Right lobe of liver (tissue), 6 donors: ENCODE measurements at regions not wholly inside any gene's neighbourhood (a gene's known extent, or its start where the extent isn't known, plus 50 kb on each side); places are given as distances from the start of the nearest gene placed in this dataset.

Experiments
- ATAC-seq, 4 donors: fragments of 200-7000 bp; cut with Tn5 transposase; one replicate each; pipeline ENCODE4 v1.9.1; 2020; ENCODE audit warnings: mild to moderate bottlenecking in 4 of 4, moderate library complexity in 4 of 4
- DNase-seq, 3 donors: peaks; one replicate each; pipeline ENCODE4 v3.0.0-alpha.2; 2020
- H3K27ac ChIP-seq, 3 donors: fragments of 200-600 bp; one replicate each; pipeline ENCODE4 v1.8.0; 2022
- H3K27me3 ChIP-seq, 2 donors: fragments of 200-600 bp; one replicate each; pipeline ENCODE4 v1.8.0; 2022
- H3K36me3 ChIP-seq, 4 donors: fragments of 200-600 bp; sonication (generic) in 1 of 4; one replicate each; pipeline versions ENCODE4 v1.5.1 to v1.8.0; 2017 to 2022; ENCODE audit warnings: control low read depth in 1 of 4
- H3K4me1 ChIP-seq, 4 donors: fragments of 200-600 bp; sonication (generic) in 1 of 4; one replicate each; pipeline versions ENCODE4 v1.5.1 to v1.8.0; 2017 to 2022; ENCODE audit warnings: control low read depth in 1 of 4
- H3K4me3 ChIP-seq, 3 donors: fragments of 200-600 bp; one replicate each; pipeline ENCODE4 v1.8.0; 2022
- H3K9me3 ChIP-seq, 4 donors: fragments of 200-600 bp; sonication (generic) in 1 of 4; one replicate each; pipeline versions ENCODE4 v1.5.1 to v1.8.0; 2017 to 2022; ENCODE audit warnings: control low read depth in 1 of 4
- CTCF ChIP-seq, 4 donors: fragments of 200-600 bp in 3 of 4; fragments of 450-650 bp in 1 of 4; IDR thresholded peaks; one replicate each; pipeline versions ENCODE4 v1.5.1 to v1.8.0; 2016 to 2022; ENCODE audit warnings: antibody characterized with exemption in 4 of 4, mild to moderate bottlenecking in 2 of 4
- POLR2A ChIP-seq: fragments of 450-650 bp; IDR thresholded peaks from one replicate; pipeline ENCODE4 v1.6.1; 2017; ENCODE audit warnings: antibody characterized with exemption, mild to moderate bottlenecking
- WGBS: methylation state at CpG from one replicate; pipeline ENCODE4 v1.1.6; 2018; ENCODE audit warnings: low coverage, low lambda C conversion rate; ENCODE audit not compliant: insufficient coverage; ENCODE audit errors: missing lambda C conversion rate; 5-methylcytosine and 5-hydroxymethylcytosine counted together
- intact Hi-C, 2 donors: fragments of 100-400 bp; cut with DNase I; formaldehyde crosslinking; loops; one replicate each; pipeline versions ENCODE4 v1.11.2 to v1.14.1; 2022
- donor health status: DM: no; HTN: yes; CAD: no.
- donor health status: DM: no; HTN: no; CAD: no.
- donor health status: DM: no; HTN: no; CAD: no.
- donor health status: DM: no; HTN: yes; CAD: no.
- donor health status: DM: no; HTN: yes; CAD: no.

GRCh38 chr14:43243168-43243567, 1263.9 kb downstream of the FSCB start:
- Histone ChIP-seq H3K27ac (no peak overlapping the region), H3K4me1 (no peaks in the 10 kb centered on the region), H3K27me3 (no peaks in the 10 kb centered on the region), H3K36me3 (no peaks in the 10 kb centered on the region), H3K9me3 (no peaks in the 10 kb centered on the region), H3K4me3 (no peak overlapping the region)
- TF ChIP-seq CTCF (IDR thresholded peaks at IDR 0.05) (no peak), POLR2A (no peak)
- DNase-seq, result no peak
- WGBS, result 42% methylated on average over 1 of the region's 1 CpG
- intact Hi-C loops, result no loop called here
- no peak for ATAC-seq

- Histone ChIP-seq H3K9me3 (no peaks in the 10 kb centered on the region), H3K4me3 (no peak overlapping the region), H3K27ac (no peak overlapping the region), H3K4me1 (no peaks in the 10 kb centered on the region), H3K27me3 (no peaks in the 10 kb centered on the region), H3K36me3 (no peaks in the 10 kb centered on the region)
- no peak for TF ChIP-seq CTCF (IDR thresholded peaks at IDR 0.05)
- no peak for TF ChIP-seq POLR2A
- no peak for DNase-seq
- intact Hi-C loops, result no loop called here
- no peak for ATAC-seq
- 51% methylated on average over 2 of the region's 2 CpGs for WGBS
Measured at GRCh38 chr14:43232261-43232660, 1274.8 kb downstream of the FSCB start.

GRCh38 chr14:43215524-43215923, 1291.6 kb downstream of the FSCB start:
- WGBS, result 54% methylated on average over 2 of the region's 2 CpGs
- H3K4me3 ChIP-seq, result no peak overlapping the region
- ATAC-seq (no peak), DNase-seq (no peak)
- H3K9me3 ChIP-seq, result no peaks in the 10 kb centered on the region
- no peak for TF ChIP-seq POLR2A
- TF ChIP-seq CTCF (IDR thresholded peaks at IDR 0.05), result no peak
- no peaks in the 10 kb centered on the region for H3K27me3 ChIP-seq
- H3K4me1 ChIP-seq, result no peaks in the 10 kb centered on the region
- no peak overlapping the region for H3K27ac ChIP-seq
- no peaks in the 10 kb centered on the region for H3K36me3 ChIP-seq
- intact Hi-C loops, result no loop called here

- Histone ChIP-seq H3K27me3 (no peaks in the 10 kb centered on the region), H3K4me1 (no peaks in the 10 kb centered on the region), H3K36me3 (no peaks in the 10 kb centered on the region), H3K9me3 (no peaks in the 10 kb centered on the region), H3K4me3 (no peak overlapping the region), H3K27ac (no peak overlapping the region)
- intact Hi-C loops, result no loop called here
- TF ChIP-seq POLR2A (no peak), CTCF (IDR thresholded peaks at IDR 0.05) (no peak)
- WGBS, result 31% methylated on average over 2 of the region's 2 CpGs
- ATAC-seq (no peak), DNase-seq (no peak)
Measured at GRCh38 chr14:43207189-43207588, 1299.9 kb downstream of the FSCB start.

- H3K9me3 ChIP-seq, result no peaks in the 10 kb centered on the region
- H3K27me3 ChIP-seq, result no peaks in the 10 kb centered on the region
- no peak for DNase-seq
- no peaks in the 10 kb centered on the region for H3K36me3 ChIP-seq
- H3K27ac ChIP-seq, result no peak overlapping the region
- intact Hi-C loops, result no loop called here
- no peak for ATAC-seq
- H3K4me3 ChIP-seq, result no peak overlapping the region
- H3K4me1 ChIP-seq, result no peaks in the 10 kb centered on the region
- 45% methylated on average over 2 of the region's 2 CpGs for WGBS
- TF ChIP-seq POLR2A, result no peak
- no peak for TF ChIP-seq CTCF (IDR thresholded peaks at IDR 0.05)
Measured at GRCh38 chr14:43204816-43205215, 1302.3 kb downstream of the FSCB start.
